DND-41 (cell line): ENCODE measurements at regions not wholly inside any gene's neighbourhood (a gene's known extent, or its start where the extent isn't known, plus 50 kb on each side); places are given as distances from the start of the nearest gene placed in this dataset.

Experiments used
- EZH2 ChIP-seq: IDR thresholded peaks from 3 replicates; pipeline ENCODE4 v1.6.1; 2012; ENCODE audit warnings: borderline replicate concordance, low read depth, mild to moderate bottlenecking, moderate library complexity, low read length, inconsistent platforms; ENCODE audit not compliant: severe bottlenecking
- TF ChIP-seq, protein P1 (sequence below): IDR thresholded peaks from 2 replicates; pipeline ENCODE4 v1.5.1; 2012; ENCODE audit warnings: borderline replicate concordance, low read length, moderate library complexity, mild to moderate bottlenecking; ENCODE audit not compliant: poor library complexity, severe bottlenecking; ENCODE audit errors: extremely low read depth

DNA sequence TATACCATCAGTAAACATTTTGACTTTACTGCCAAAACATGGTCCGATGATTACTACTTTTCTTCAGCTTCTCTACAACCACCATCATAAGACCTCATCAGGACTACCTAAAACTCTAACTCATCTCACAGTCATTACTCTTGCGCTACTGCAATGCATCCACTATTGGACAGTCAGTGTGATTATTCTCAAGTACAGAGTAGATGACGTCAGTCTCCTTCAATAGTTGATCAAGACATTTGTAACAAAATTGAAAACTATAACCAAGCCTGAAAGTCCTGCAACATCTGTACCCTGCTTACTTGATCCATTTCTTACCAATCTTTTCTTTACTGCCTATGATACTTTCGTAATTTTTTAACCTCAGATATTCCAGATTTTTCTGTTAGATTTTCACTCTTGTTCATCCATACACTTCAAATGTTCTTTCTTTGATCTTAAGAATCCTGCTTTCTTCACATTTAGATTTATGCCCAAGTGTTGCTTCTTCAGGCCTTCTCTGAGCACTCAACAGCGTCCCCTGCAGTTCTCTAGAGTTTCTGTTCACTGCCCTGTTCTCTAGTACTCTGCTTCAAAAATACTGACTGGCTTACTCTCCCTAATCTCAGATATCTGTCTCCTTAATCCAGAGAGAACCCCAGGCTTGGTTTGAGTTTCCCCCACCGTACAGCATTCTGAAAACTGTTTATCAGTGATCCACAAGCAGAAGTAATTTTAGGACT lies 1517.6 kb downstream of the STIM2 start:
- TF ChIP-seq, protein P1, sequence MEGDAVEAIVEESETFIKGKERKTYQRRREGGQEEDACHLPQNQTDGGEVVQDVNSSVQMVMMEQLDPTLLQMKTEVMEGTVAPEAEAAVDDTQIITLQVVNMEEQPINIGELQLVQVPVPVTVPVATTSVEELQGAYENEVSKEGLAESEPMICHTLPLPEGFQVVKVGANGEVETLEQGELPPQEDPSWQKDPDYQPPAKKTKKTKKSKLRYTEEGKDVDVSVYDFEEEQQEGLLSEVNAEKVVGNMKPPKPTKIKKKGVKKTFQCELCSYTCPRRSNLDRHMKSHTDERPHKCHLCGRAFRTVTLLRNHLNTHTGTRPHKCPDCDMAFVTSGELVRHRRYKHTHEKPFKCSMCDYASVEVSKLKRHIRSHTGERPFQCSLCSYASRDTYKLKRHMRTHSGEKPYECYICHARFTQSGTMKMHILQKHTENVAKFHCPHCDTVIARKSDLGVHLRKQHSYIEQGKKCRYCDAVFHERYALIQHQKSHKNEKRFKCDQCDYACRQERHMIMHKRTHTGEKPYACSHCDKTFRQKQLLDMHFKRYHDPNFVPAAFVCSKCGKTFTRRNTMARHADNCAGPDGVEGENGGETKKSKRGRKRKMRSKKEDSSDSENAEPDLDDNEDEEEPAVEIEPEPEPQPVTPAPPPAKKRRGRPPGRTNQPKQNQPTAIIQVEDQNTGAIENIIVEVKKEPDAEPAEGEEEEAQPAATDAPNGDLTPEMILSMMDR: no peak
- no peak for TF ChIP-seq EZH2
